A673 (cell line): ENCODE measurements at regions not wholly inside any gene's neighbourhood (a gene's known extent, or its start where the extent isn't known, plus 50 kb on each side); places are given as distances from the start of the nearest gene placed in this dataset.

Source experiments
- BruUV-seq: library from RNA; stranded (reverse); fragments of 400-500 nt; replicated peaks from 2 replicates; lab custom pipeline; 2021; lab: Mats Ljungman, UMichigan
- CTCF ChIA-PET: fragments of 300-600 bp; sonication (Branson Sonifier 250); formaldehyde crosslinking; loops from one replicate; lab custom pipeline; 2022; ENCODE audit warnings: antibody characterized with exemption; lab: Charles Lee
- POLR2A ChIA-PET: fragments of 300-600 bp; sonication (Branson Sonifier 250); formaldehyde crosslinking; loops from one replicate; lab custom pipeline; 2022; ENCODE audit warnings: antibody characterized with exemption; ENCODE audit not compliant: low non-redundant PET; lab: Charles Lee
- DNase-seq: peaks from one replicate; pipeline ENCODE4 v3.0.0-alpha.2; 2015; ENCODE audit warnings: low spot score
- H3K27ac ChIP-seq: fragments of 200-600 bp; sonication (generic); 2 replicates; pipeline ENCODE4 v1.5.1; 2016; ENCODE audit warnings: mixed run types, low read depth, mild to moderate bottlenecking, mixed read lengths, antibody characterized with exemption, low read length; ENCODE audit not compliant: poor library complexity, severe bottlenecking
- H3K27me3 ChIP-seq: fragments of 200-600 bp; sonication (generic); replicated peaks from 2 replicates; pipeline ENCODE4 v1.6.1; 2017; ENCODE audit warnings: mixed run types, low read depth, mild to moderate bottlenecking, mixed read lengths, antibody characterized with exemption, low read length; ENCODE audit not compliant: insufficient read depth, poor library complexity
- H3K36me3 ChIP-seq: fragments of 200-600 bp; sonication (generic); 2 replicates; pipeline ENCODE4 v1.6.1; 2016; ENCODE audit warnings: mixed run types, mild to moderate bottlenecking, mixed read lengths, antibody characterized with exemption, low read length; ENCODE audit not compliant: insufficient read depth, poor library complexity, severe bottlenecking
- H3K4me1 ChIP-seq: fragments of 200-600 bp; sonication (generic); 2 replicates; pipeline ENCODE4 v1.6.1; 2017; ENCODE audit warnings: mixed run types, mild to moderate bottlenecking, mixed read lengths, antibody characterized with exemption, low read length; ENCODE audit not compliant: insufficient read depth, poor library complexity, severe bottlenecking
- H3K4me3 ChIP-seq: fragments of 200-600 bp; sonication (generic); 2 replicates; pipeline ENCODE4 v1.5.1; 2016; ENCODE audit warnings: low read depth, mixed run types, mild to moderate bottlenecking, mixed read lengths, low read length; ENCODE audit not compliant: poor library complexity, severe bottlenecking
- H3K9me3 ChIP-seq: fragments of 200-600 bp; sonication (generic); 2 replicates; pipeline ENCODE4 v1.6.1; 2016; ENCODE audit warnings: mixed run types, low read depth, mild to moderate bottlenecking, mixed read lengths, antibody characterized with exemption, low read length; ENCODE audit not compliant: poor library complexity, severe bottlenecking
- EZH2 ChIP-seq: fragments of 200-600 bp; sonication (generic); IDR thresholded peaks from 2 replicates; pipeline ENCODE4 v1.6.1; 2017; ENCODE audit warnings: borderline replicate concordance, low read depth, mild to moderate bottlenecking, mixed read lengths, antibody characterized with exemption, low read length; ENCODE audit not compliant: poor library complexity, severe bottlenecking
- intact Hi-C: fragments of 100-400 bp; cut with micrococcal nuclease; formaldehyde crosslinking; loops from one replicate; pipeline ENCODE4 v1.10.0; 2022; ENCODE audit not compliant: unreplicated experiment
- TF ChIP-seq, protein P1 (sequence below): fragments of 300-800, 200-600 bp; sonication (generic); conservative IDR thresholded peaks from 2 replicates; pipeline ENCODE4 v1.5.1; 2017; ENCODE audit warnings: low read depth, mild to moderate bottlenecking, antibody characterized with exemption, low read length, moderate library complexity, mixed read lengths

DNA sequence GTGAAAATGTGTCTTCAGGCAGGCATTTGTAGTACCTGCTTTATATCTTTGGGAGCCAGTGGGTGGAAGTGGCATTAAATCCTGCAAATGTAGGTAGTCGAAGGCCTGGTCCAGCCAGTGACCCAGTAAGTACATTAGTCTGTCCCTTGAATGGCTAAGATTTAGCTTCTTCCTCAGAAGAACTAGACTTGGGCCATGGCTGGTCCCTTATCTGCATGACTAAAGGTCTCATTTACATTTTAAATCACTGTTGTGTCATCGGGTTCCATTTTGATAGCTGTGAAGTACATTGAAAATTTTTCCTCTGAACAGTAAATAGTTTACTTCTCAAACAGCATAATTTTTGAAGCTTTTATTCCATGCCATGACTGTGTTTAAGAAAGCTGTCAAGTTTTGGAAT is 438.4 kb upstream of the KLHL29 start:
- BruUV-seq = no TSS peak
- ChIA-PET POLR2A (interaction anchor here (0.5 kb wide), 1 partner anchor 19 kb away, joined by 3 read pairs; no protein-coding TSS in a partner anchor), CTCF (no interaction called here)
- no peak for DNase-seq
- intact Hi-C loops = no loop called here
- Histone ChIP-seq H3K4me3 (no peak overlapping the region), H3K9me3 (no peaks in the 10 kb centered on the region), H3K36me3 (no peaks in the 10 kb centered on the region), H3K27me3 (no peaks in the 10 kb centered on the region), H3K4me1 (no peaks in the 10 kb centered on the region), H3K27ac (no peak overlapping the region)
- TF ChIP-seq, protein P1, sequence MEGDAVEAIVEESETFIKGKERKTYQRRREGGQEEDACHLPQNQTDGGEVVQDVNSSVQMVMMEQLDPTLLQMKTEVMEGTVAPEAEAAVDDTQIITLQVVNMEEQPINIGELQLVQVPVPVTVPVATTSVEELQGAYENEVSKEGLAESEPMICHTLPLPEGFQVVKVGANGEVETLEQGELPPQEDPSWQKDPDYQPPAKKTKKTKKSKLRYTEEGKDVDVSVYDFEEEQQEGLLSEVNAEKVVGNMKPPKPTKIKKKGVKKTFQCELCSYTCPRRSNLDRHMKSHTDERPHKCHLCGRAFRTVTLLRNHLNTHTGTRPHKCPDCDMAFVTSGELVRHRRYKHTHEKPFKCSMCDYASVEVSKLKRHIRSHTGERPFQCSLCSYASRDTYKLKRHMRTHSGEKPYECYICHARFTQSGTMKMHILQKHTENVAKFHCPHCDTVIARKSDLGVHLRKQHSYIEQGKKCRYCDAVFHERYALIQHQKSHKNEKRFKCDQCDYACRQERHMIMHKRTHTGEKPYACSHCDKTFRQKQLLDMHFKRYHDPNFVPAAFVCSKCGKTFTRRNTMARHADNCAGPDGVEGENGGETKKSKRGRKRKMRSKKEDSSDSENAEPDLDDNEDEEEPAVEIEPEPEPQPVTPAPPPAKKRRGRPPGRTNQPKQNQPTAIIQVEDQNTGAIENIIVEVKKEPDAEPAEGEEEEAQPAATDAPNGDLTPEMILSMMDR = no peak
- no peak for TF ChIP-seq EZH2

DNA sequence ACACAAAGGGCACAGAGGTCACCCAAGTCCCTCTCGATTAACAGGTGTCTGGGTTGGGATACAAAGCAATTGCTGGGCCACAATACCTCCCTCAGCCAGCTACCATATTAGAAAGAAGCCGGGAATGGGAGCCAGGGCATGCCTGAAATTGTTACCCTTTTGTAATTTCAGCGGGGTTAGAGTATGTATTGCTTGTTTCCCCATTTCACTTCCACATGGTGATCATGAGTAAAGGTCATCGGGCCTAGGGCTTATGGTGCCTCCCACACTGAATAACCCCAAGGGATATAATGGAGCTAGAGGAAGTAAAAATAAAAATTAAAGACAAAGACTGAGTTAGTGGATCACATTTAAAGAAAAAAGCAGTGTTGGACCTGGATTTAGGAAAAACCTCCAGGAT is 437.2 kb upstream of the KLHL29 start:
- CTCF ChIA-PET = no interaction called here
- no peaks in the 10 kb centered on the region for H3K4me1 ChIP-seq
- intact Hi-C loops = no loop called here
- peaks cover 6% of the 10 kb centered on the region for H3K27me3 ChIP-seq
- POLR2A ChIA-PET = no interaction called here
- BruUV-seq = no TSS peak
- no peak for TF ChIP-seq EZH2
- TF ChIP-seq, protein P1 = no peak
- no peak overlapping the region for H3K4me3 ChIP-seq
- DNase-seq = no peak
- H3K27ac ChIP-seq = no peak overlapping the region
- no peaks in the 10 kb centered on the region for H3K36me3 ChIP-seq
- H3K9me3 ChIP-seq = no peaks in the 10 kb centered on the region

DNA sequence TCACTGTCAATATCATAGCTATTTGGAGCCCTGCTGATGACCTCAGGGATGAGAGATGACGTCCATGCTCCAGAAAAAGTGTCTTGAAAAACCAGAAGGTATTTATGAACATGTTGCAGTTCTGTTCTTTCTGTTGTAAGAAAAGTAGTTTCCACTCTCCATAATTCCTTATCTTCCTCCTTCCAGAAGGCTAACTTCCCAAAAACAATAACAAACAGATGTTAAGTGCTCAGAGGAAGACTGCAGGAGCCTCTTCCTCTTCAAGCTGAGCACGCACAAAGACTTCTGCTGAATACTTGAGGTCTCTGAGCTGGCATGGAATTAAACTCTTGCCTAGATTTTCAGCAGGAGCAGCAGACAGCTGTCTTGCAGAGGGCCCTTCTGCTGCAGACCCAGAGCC is 434.5 kb upstream of the KLHL29 start:
- no peaks in the 10 kb centered on the region for H3K4me1 ChIP-seq
- H3K27me3 ChIP-seq = peaks cover 10% of the 10 kb centered on the region
- no peaks in the 10 kb centered on the region for H3K36me3 ChIP-seq
- DNase-seq = no peak
- H3K27ac ChIP-seq = no peak overlapping the region
- no peak for TF ChIP-seq EZH2
- TF ChIP-seq, protein P1 = no peak
- no peak overlapping the region for H3K4me3 ChIP-seq
- POLR2A ChIA-PET = no interaction called here
- no TSS peak for BruUV-seq
- no peaks in the 10 kb centered on the region for H3K9me3 ChIP-seq
- CTCF ChIA-PET = interaction anchor here (0.6 kb wide), 1 partner anchor 250 kb away, joined by 4 read pairs; no protein-coding TSS in a partner anchor
- intact Hi-C loops = no loop called here
